HUES6 (cell line): ENCODE measurements at regions not wholly inside any gene's neighbourhood (a gene's known extent, or its start where the extent isn't known, plus 50 kb on each side); places are given as distances from the start of the nearest gene placed in this dataset.

Experiments used
- H3K27ac ChIP-seq: 2 replicates; pipeline ENCODE4 v1.7.0; 2013; ENCODE audit warnings: low read depth, mild to moderate bottlenecking, low read length, inconsistent platforms
- H3K27me3 ChIP-seq: 2 replicates; pipeline ENCODE4 v1.6.1; 2013; ENCODE audit warnings: low read length; ENCODE audit not compliant: control insufficient read depth, insufficient read depth
- H3K36me3 ChIP-seq: 2 replicates; pipeline ENCODE4 v1.6.1; 2013; ENCODE audit warnings: low read length; ENCODE audit not compliant: control insufficient read depth, insufficient read depth
- H3K4me1 ChIP-seq: 2 replicates; pipeline ENCODE4 v1.6.1; 2013; ENCODE audit warnings: low read length; ENCODE audit not compliant: control insufficient read depth, insufficient read depth
- H3K4me3 ChIP-seq: 2 replicates; pipeline ENCODE4 v1.5.1; 2013; ENCODE audit warnings: low read depth, low read length
- H3K9ac ChIP-seq: one replicate; pipeline ENCODE4 v1.6.1; 2013; ENCODE audit warnings: mild to moderate bottlenecking, low read length
- H3K9me3 ChIP-seq: 2 replicates; pipeline ENCODE4 v1.6.1; 2013; ENCODE audit warnings: low read depth, low read length; ENCODE audit not compliant: control insufficient read depth, insufficient read depth

DNA sequence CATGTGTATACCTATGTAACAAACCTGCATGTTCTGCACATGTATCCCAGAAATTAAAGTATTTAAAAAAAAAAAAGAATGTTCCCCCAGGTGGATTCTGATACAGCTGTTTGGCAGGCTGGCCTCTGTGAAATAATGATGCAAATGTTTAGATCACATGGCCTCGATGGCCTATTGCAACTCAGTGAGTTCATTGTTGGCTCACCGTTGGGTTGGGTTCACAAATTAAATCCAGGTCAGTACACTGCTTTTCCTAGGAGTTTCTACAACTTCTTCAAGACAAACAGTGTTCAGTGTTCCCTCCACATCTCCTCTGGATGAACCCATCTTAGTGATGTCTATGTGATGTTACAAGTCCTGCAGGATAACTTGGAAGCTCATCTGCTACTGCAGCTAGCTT, 58.3 kb upstream of the STXBP6 start:
- Histone ChIP-seq H3K9me3 (no peaks in the 10 kb centered on the region), H3K4me3 (no peak overlapping the region), H3K27ac (no peak overlapping the region), H3K9ac (no peak overlapping the region), H3K27me3 (no peaks in the 10 kb centered on the region), H3K4me1 (peaks cover 11% of the 10 kb centered on the region; the same call in 1 of the 2 replicates), H3K36me3 (no peaks in the 10 kb centered on the region)

DNA sequence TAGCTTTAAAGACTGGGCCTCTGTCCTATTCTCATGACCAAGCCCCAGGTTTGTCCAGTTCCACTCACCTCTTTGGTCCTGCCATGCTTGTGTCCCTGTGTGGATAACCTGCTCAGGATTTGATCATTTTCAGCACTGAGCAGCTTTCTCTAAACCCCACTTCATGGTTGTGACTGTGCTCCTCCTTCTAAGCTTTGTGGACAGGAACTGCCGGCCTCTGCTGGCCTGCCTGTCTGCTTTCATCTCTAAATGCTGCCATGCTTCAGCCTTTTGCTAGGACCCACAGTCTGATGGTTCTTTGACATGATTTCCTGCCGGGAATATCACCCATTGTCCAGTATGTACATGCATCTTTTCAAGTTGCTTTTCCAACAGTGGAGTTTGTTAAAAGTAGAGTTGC, 53.9 kb upstream of the STXBP6 start:
- Histone ChIP-seq H3K4me3 (no peak overlapping the region), H3K27ac (no peak overlapping the region), H3K4me1 (no peaks in the 10 kb centered on the region), H3K9me3 (no peaks in the 10 kb centered on the region), H3K27me3 (no peaks in the 10 kb centered on the region), H3K36me3 (no peaks in the 10 kb centered on the region), H3K9ac (no peak overlapping the region)

DNA sequence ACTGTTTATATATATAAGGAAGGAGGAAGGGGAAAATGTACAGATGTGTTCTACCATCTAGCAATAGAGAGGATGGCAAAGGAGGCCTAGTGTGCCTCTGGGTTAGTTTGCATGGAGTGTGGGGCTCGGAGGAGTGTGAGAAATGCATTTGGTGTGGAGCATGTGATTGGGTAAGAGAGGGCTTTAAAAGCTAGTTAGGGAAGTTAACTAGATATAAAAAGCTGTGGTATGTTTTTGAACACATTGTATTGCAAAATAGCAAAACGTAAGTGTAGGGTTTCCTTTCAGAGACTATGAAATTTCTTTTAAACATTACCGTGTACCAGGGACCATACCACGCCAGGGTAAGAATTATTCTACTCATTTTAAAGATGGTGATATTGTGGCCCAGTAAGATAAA, 53.3 kb upstream of the STXBP6 start:
- Histone ChIP-seq H3K9ac (no peak overlapping the region), H3K36me3 (no peaks in the 10 kb centered on the region), H3K27me3 (no peaks in the 10 kb centered on the region), H3K27ac (no peak overlapping the region), H3K9me3 (no peaks in the 10 kb centered on the region), H3K4me3 (no peak overlapping the region), H3K4me1 (no peaks in the 10 kb centered on the region)

DNA sequence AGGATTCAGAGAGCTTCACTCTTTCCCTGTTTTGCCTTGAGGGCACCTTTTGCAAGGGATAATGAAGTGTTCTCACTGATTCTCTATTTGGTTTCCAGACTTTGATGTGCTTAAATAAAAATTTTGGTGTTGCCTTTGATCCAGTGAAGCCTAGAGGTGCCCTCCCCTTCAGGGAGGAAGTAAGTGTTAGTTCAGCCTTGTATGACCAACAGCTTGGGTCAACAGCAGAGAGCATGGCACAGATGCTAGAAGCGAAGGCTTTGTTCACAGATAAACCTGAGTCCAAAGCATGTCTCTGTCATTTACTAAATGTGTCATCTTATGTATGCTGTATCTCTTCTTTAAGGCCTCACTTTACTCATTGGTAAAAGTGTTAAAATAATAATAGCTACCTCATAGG, 52.8 kb upstream of the STXBP6 start:
- H3K27me3 ChIP-seq, result no peaks in the 10 kb centered on the region
- no peaks in the 10 kb centered on the region for H3K9me3 ChIP-seq
- H3K36me3 ChIP-seq, result no peaks in the 10 kb centered on the region
- no peak overlapping the region for H3K27ac ChIP-seq
- H3K4me3 ChIP-seq, result no peak overlapping the region
- H3K4me1 ChIP-seq, result no peaks in the 10 kb centered on the region
- H3K9ac ChIP-seq, result no peak overlapping the region

DNA sequence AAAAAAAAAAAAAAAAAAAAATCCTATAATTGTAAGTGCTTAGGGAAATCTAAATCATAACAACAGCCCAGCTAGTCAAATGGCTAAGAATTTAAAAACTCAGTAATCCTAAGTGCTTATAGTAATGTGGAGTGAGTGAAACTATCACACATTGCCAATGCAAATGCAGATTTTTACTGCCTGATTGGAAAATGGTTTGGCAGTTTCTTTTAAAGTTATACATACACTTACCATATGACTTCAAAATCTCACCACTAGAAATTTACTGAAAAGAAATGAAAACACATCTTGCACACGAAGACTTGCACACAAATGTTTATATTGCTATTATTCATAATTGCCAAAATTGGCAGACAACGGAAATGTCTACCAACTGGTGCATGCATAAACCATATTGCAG, 51.3 kb upstream of the STXBP6 start:
- Histone ChIP-seq H3K27ac (no peak overlapping the region), H3K9me3 (no peaks in the 10 kb centered on the region), H3K36me3 (no peaks in the 10 kb centered on the region), H3K9ac (no peak overlapping the region), H3K4me3 (no peak overlapping the region), H3K4me1 (no peaks in the 10 kb centered on the region), H3K27me3 (no peaks in the 10 kb centered on the region)
